H9 (cell line): ENCODE measurements at regions not wholly inside any gene's neighbourhood (a gene's known extent, or its start where the extent isn't known, plus 50 kb on each side); places are given as distances from the start of the nearest gene placed in this dataset.

Experiments used
- DNase-seq: peaks from one replicate; pipeline ENCODE4 v3.0.0-alpha.2; 2017
- H2AFZ ChIP-seq: one replicate; pipeline ENCODE4 v1.6.1; 2013; ENCODE audit warnings: mild to moderate bottlenecking, low read length, control low read depth, moderate library complexity
- H2AK5ac ChIP-seq: 2 replicates; pipeline ENCODE4 v1.6.1; 2013; ENCODE audit warnings: low read length, control low read depth, mixed read lengths; ENCODE audit not compliant: insufficient read length
- H2BK120ac ChIP-seq: one replicate; pipeline ENCODE4 v1.6.1; 2013; ENCODE audit warnings: low read depth, mild to moderate bottlenecking, low read length, control low read depth, inconsistent platforms; ENCODE audit not compliant: poor library complexity, severe bottlenecking
- H2BK12ac ChIP-seq: 2 replicates; pipeline ENCODE4 v1.6.1; 2013; ENCODE audit warnings: low read length, control low read depth, mixed read lengths, low read depth; ENCODE audit not compliant: insufficient read length
- H2BK15ac ChIP-seq: 2 replicates; pipeline ENCODE4 v1.6.1; 2013; ENCODE audit warnings: low read depth, low read length, control low read depth
- H2BK20ac ChIP-seq: one replicate; pipeline ENCODE4 v1.6.1; 2013; ENCODE audit warnings: low read depth, mild to moderate bottlenecking, low read length, control low read depth, inconsistent platforms; ENCODE audit not compliant: poor library complexity, severe bottlenecking
- H2BK5ac ChIP-seq: 2 replicates; pipeline ENCODE4 v1.6.1; 2013; ENCODE audit warnings: low read length, control low read depth, mixed read lengths; ENCODE audit not compliant: insufficient read length
- H3K14ac ChIP-seq: 2 replicates; pipeline ENCODE4 v1.6.1; 2013; ENCODE audit warnings: low read length, control low read depth; ENCODE audit not compliant: insufficient read depth
- H3K18ac ChIP-seq: 2 replicates; pipeline ENCODE4 v1.6.1; 2013; ENCODE audit warnings: low read depth, mild to moderate bottlenecking, mixed read lengths, low read length, control low read depth; ENCODE audit not compliant: insufficient read length
- H3K23ac ChIP-seq: 2 replicates; pipeline ENCODE4 v1.6.1; 2013; ENCODE audit warnings: low read length, control low read depth, mixed read lengths, low read depth; ENCODE audit not compliant: insufficient read length
- H3K23me2 ChIP-seq: 2 replicates; pipeline ENCODE4 v1.6.1; 2013; ENCODE audit warnings: low read depth, mild to moderate bottlenecking, mixed read lengths, low read length, control low read depth; ENCODE audit not compliant: insufficient read length, poor library complexity, severe bottlenecking
- H3K27ac ChIP-seq: 2 replicates; pipeline ENCODE4 v1.5.1; 2013; ENCODE audit warnings: low read length, control low read depth, mixed read lengths, low read depth; ENCODE audit not compliant: insufficient read length
- H3K27me3 ChIP-seq: 2 replicates; pipeline ENCODE4 v1.6.1; 2013; ENCODE audit warnings: low read length, control low read depth, inconsistent platforms; ENCODE audit not compliant: insufficient read depth
- H3K4ac ChIP-seq: 2 replicates; pipeline ENCODE4 v1.6.1; 2013; ENCODE audit warnings: low read depth, mild to moderate bottlenecking, control low read depth, inconsistent platforms, low read length, moderate library complexity
- H3K4me1 ChIP-seq: 2 replicates; pipeline ENCODE4 v1.6.1; 2013; ENCODE audit warnings: low read length, control low read depth, inconsistent platforms; ENCODE audit not compliant: insufficient read depth
- H3K4me2 ChIP-seq: 2 replicates; pipeline ENCODE4 v1.6.1; 2013; ENCODE audit warnings: low read length, control low read depth, mixed read lengths; ENCODE audit not compliant: insufficient read length, insufficient read depth
- H3K56ac ChIP-seq: 2 replicates; pipeline ENCODE4 v1.6.1; 2013; ENCODE audit warnings: low read depth, mild to moderate bottlenecking, mixed read lengths, low read length, control low read depth; ENCODE audit not compliant: insufficient read length
- H3K79me1 ChIP-seq: 2 replicates; pipeline ENCODE4 v1.6.1; 2013; ENCODE audit warnings: low read depth, mild to moderate bottlenecking, moderate library complexity, low read length, control low read depth, inconsistent platforms; ENCODE audit not compliant: insufficient read depth, poor library complexity, severe bottlenecking
- H3K79me2 ChIP-seq: 2 replicates; pipeline ENCODE4 v1.6.1; 2013; ENCODE audit warnings: low read length, control low read depth, inconsistent platforms; ENCODE audit not compliant: insufficient read depth
- H3K9ac ChIP-seq: 2 replicates; pipeline ENCODE4 v1.6.1; 2013; ENCODE audit warnings: low read length, control low read depth, mixed read lengths; ENCODE audit not compliant: insufficient read length; ENCODE audit errors: extremely low read depth
- H3K9me3 ChIP-seq: one replicate; pipeline ENCODE4 v1.6.1; 2013; ENCODE audit warnings: low read depth, low read length, inconsistent platforms; ENCODE audit not compliant: control insufficient read depth
- H3T11ph ChIP-seq: one replicate; pipeline ENCODE4 v1.6.1; 2013; ENCODE audit warnings: mild to moderate bottlenecking, low read length, control low read depth, inconsistent platforms
- H4K20me1 ChIP-seq: one replicate; pipeline ENCODE4 v1.6.1; 2013; ENCODE audit not compliant: control insufficient read depth, insufficient read length, insufficient read depth
- H4K5ac ChIP-seq: 2 replicates; pipeline ENCODE4 v1.6.1; 2013; ENCODE audit warnings: low read depth, mild to moderate bottlenecking, mixed read lengths, low read length, control low read depth; ENCODE audit not compliant: insufficient read length
- H4K8ac ChIP-seq: replicated peaks from 2 replicates; pipeline ENCODE4 v1.6.1; 2013; ENCODE audit warnings: low read length, control low read depth, mixed read lengths, low read depth; ENCODE audit not compliant: insufficient read length
- H4K91ac ChIP-seq: 2 replicates; pipeline ENCODE4 v1.6.1; 2013; ENCODE audit warnings: low read depth, mild to moderate bottlenecking, moderate library complexity, mixed read lengths, low read length, control low read depth; ENCODE audit not compliant: insufficient read length
- H3K27ac Mint-ChIP-seq, 3 experiments: 2 replicates in 2 of 3; 3 replicates in 1 of 3; pipeline ENCODE4 v1.8.0; 2020 to 2021; ENCODE audit warnings: mixed read lengths in 3 of 3, mild to moderate bottlenecking in 1 of 3, moderate library complexity in 1 of 3
- H3K27me3 Mint-ChIP-seq: 2 replicates; pipeline ENCODE4 v1.8.0; 2021; ENCODE audit warnings: low read depth, mild to moderate bottlenecking, moderate library complexity, mixed read lengths
- H3K36me3 Mint-ChIP-seq, 3 experiments: 2 replicates in 2 of 3; 3 replicates in 1 of 3; pipeline ENCODE4 v1.8.0; 2020 to 2021; ENCODE audit warnings: low read depth in 3 of 3, mixed read lengths in 3 of 3; ENCODE audit not compliant: insufficient read depth in 1 of 3
- H3K4me1 Mint-ChIP-seq, 2 experiments: 2 replicates each; pipeline ENCODE4 v1.8.0; 2020; ENCODE audit warnings: mixed read lengths in 2 of 2
- H3K4me3 Mint-ChIP-seq, 2 experiments: 2 replicates in 1 of 2; 3 replicates in 1 of 2; pipeline ENCODE4 v1.8.0; 2020 to 2021; ENCODE audit warnings: mild to moderate bottlenecking in 2 of 2, mixed read lengths in 2 of 2, moderate library complexity in 1 of 2
- H3K9me3 Mint-ChIP-seq, 2 experiments: 2 replicates in 1 of 2; 3 replicates in 1 of 2; pipeline ENCODE4 v1.8.0; 2020; ENCODE audit warnings: mild to moderate bottlenecking in 2 of 2, mixed read lengths in 2 of 2, moderate library complexity in 1 of 2
- CTCF ChIP-seq: fragments of 200-600 bp; sonication (generic); conservative IDR thresholded peaks from 3 replicates; pipeline ENCODE4 v1.8.0; 2021; ENCODE audit warnings: antibody characterized with exemption, mild to moderate bottlenecking
- WGBS: extraction: QIAGEN DNeasy Blood & Tissue Kit; methylation state at CpG from one replicate; pipeline ENCODE4 v1.1.7; 2013; ENCODE audit warnings: missing lambda C conversion rate, low lambda C conversion rate, mixed read lengths; ENCODE audit not compliant: insufficient read length; ENCODE audit errors: extremely low coverage; 5-methylcytosine and 5-hydroxymethylcytosine counted together

GRCh38 chr5:125708583-125708982 is 714.6 kb upstream of the GRAMD2B start:
- no peak overlapping the region for H3K27ac Mint-ChIP-seq
- no peak overlapping the region for H3K23ac ChIP-seq
- H3K27me3 ChIP-seq = no peaks in the 10 kb centered on the region
- no peak overlapping the region for H4K5ac ChIP-seq
- no peak overlapping the region for H4K91ac ChIP-seq
- H3K79me1 ChIP-seq = no peaks in the 10 kb centered on the region
- peaks cover 21 to 24% of the 10 kb centered on the region in 2 experiments for H3K9me3 Mint-ChIP-seq
- H2BK12ac ChIP-seq = no peak overlapping the region
- no peaks in the 10 kb centered on the region for H3K9me3 ChIP-seq
- H3T11ph ChIP-seq = no peak overlapping the region
- no peak overlapping the region for H2AFZ ChIP-seq
- H3K4ac ChIP-seq = no peak overlapping the region
- no peak overlapping the region for H2BK20ac ChIP-seq
- no peak overlapping the region for H3K4me2 ChIP-seq
- H4K8ac ChIP-seq = no peak overlapping the region
- H3K23me2 ChIP-seq = no peaks in the 10 kb centered on the region
- H2BK5ac ChIP-seq = no peak overlapping the region
- no peak overlapping the region for H3K9ac ChIP-seq
- H2BK120ac ChIP-seq = no peak overlapping the region
- no peak overlapping the region for H3K27ac ChIP-seq
- TF ChIP-seq CTCF = no peak
- H3K56ac ChIP-seq = no peak overlapping the region
- no peak overlapping the region for H3K4me3 Mint-ChIP-seq
- H2AK5ac ChIP-seq = no peak overlapping the region
- H3K4me1 ChIP-seq = no peaks in the 10 kb centered on the region; the same call in 1 of the 2 replicates
- no peaks in the 10 kb centered on the region for H4K20me1 ChIP-seq
- no peak overlapping the region for H3K14ac ChIP-seq
- H3K4me1 Mint-ChIP-seq = peaks cover 6% of the 10 kb centered on the region in 2 experiments; a peak in 2 of 4 replicates
- no peaks in the 10 kb centered on the region for H3K79me2 ChIP-seq
- no peaks in the 10 kb centered on the region for H3K27me3 Mint-ChIP-seq
- WGBS = no CpG with 5 or more reads among the region's 2 CpGs
- H3K18ac ChIP-seq = no peak overlapping the region
- H2BK15ac ChIP-seq = no peak overlapping the region
- no peak for DNase-seq
- H3K36me3 Mint-ChIP-seq = peaks cover 2 to 31% (median 13%) of the 10 kb centered on the region in 3 experiments; a peak in 6 of 7 replicates
